PC-9 (cell line): ENCODE measurements at regions not wholly inside any gene's neighbourhood (a gene's known extent, or its start where the extent isn't known, plus 50 kb on each side); places are given as distances from the start of the nearest gene placed in this dataset.

Experiments used
- BruUV-seq: library from RNA; stranded (reverse); fragments of 400-500 nt; replicated peaks from 2 replicates; lab custom pipeline; 2021; lab: Mats Ljungman, UMichigan
- CTCF ChIA-PET: fragments of 300-600 bp; sonication (Branson Sonifier 250); formaldehyde crosslinking; loops from one replicate; lab custom pipeline; 2022; ENCODE audit warnings: antibody characterized with exemption; lab: Charles Lee
- POLR2A ChIA-PET: fragments of 300-600 bp; sonication (Branson Sonifier 250); formaldehyde crosslinking; loops from one replicate; lab custom pipeline; 2022; ENCODE audit warnings: antibody characterized with exemption; ENCODE audit not compliant: unreplicated experiment; lab: Charles Lee
- DNase-seq, 2 experiments: peaks; one replicate each; pipeline versions ENCODE4 v3.0.0 to v3.0.0-alpha.2; 2015 to 2022; ENCODE audit warnings: mixed read lengths in 1 of 2
- H2AFZ ChIP-seq: fragments of 200-600 bp; sonication (generic); 2 replicates; pipeline ENCODE4 v1.8.1; 2017; ENCODE audit warnings: antibody characterized with exemption
- H3F3A ChIP-seq: fragments of 200-600 bp; sonication (generic); 2 replicates; pipeline ENCODE4 v1.8.1; 2017; ENCODE audit warnings: antibody characterized with exemption, mild to moderate bottlenecking, low read depth; ENCODE audit not compliant: insufficient read depth
- H3K27ac ChIP-seq: fragments of 200-600 bp; sonication (generic); 2 replicates; pipeline ENCODE4 v1.6.1; 2016; ENCODE audit warnings: mixed run types
- H3K27me3 ChIP-seq: fragments of 200-600 bp; sonication (generic); 2 replicates; pipeline ENCODE4 v1.6.1; 2016; ENCODE audit warnings: low read depth, mixed run types; ENCODE audit not compliant: insufficient read depth
- H3K36me3 ChIP-seq: fragments of 200-600 bp; sonication (generic); 2 replicates; pipeline ENCODE4 v1.6.1; 2016; ENCODE audit warnings: low read depth, mixed run types
- H3K4me1 ChIP-seq: fragments of 200-600 bp; sonication (generic); replicated peaks from 2 replicates; pipeline ENCODE4 v1.6.1; 2016; ENCODE audit warnings: mixed run types; ENCODE audit not compliant: insufficient read depth
- H3K4me2 ChIP-seq: fragments of 200-600 bp; sonication (generic); 2 replicates; pipeline ENCODE4 v1.6.1; 2017; ENCODE audit warnings: mixed run types
- H3K4me3 ChIP-seq: fragments of 200-600 bp; sonication (generic); 2 replicates; pipeline ENCODE4 v1.6.1; 2016; ENCODE audit warnings: mixed run types
- H3K79me2 ChIP-seq: fragments of 200-600 bp; sonication (generic); 2 replicates; pipeline ENCODE4 v1.6.1; 2017; ENCODE audit warnings: low read depth, mixed run types
- H3K9me2 ChIP-seq: fragments of 200-600 bp; sonication (generic); 2 replicates; pipeline ENCODE4 v1.8.1; 2017; ENCODE audit warnings: mild to moderate bottlenecking; ENCODE audit not compliant: insufficient read depth
- H3K9me3 ChIP-seq: fragments of 200-600 bp; sonication (generic); 2 replicates; pipeline ENCODE4 v1.8.1; 2016; ENCODE audit warnings: low read depth; ENCODE audit not compliant: insufficient read depth
- H4K20me1 ChIP-seq: fragments of 200-600 bp; sonication (generic); 2 replicates; pipeline ENCODE4 v1.8.1; 2017; ENCODE audit not compliant: insufficient read depth
- CTCF ChIP-seq: fragments of 200-600 bp; sonication (generic); conservative IDR thresholded peaks from 2 replicates; pipeline ENCODE4 v1.6.1; 2017; ENCODE audit warnings: mixed run types, antibody characterized with exemption, mild to moderate bottlenecking, moderate library complexity
- EZH2 ChIP-seq: fragments of 200-600 bp; sonication (generic); IDR thresholded peaks from 2 replicates; pipeline ENCODE4 v1.8.0; 2017; ENCODE audit warnings: antibody characterized with exemption, low read depth
- intact Hi-C: fragments of 100-400 bp; cut with micrococcal nuclease; formaldehyde crosslinking; loops from one replicate; pipeline ENCODE4 v1.10.0; 2022; ENCODE audit not compliant: unreplicated experiment

DNA sequence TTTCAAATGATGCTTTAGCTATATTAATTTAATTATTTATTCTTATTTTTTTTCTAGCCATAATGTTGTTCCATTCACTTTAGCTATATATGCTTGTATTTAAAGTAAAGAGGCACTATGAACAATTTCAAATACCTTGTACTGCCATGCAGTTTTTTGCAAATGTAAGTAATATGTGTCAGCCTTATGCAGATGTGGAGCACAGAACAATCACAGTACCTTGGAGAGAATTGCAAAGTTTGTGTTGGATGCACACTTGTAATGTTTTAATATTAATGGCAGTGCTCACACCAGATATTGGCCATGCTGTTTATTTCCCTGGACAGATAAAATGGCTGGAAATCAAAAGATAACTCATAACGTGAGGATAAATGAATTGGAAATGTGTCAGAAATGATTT is 663.5 kb upstream of the SEMA3D start:
- Histone ChIP-seq H4K20me1 (no peaks in the 10 kb centered on the region), H3K36me3 (no peaks in the 10 kb centered on the region), H3K4me2 (no peak overlapping the region), H3K79me2 (no peaks in the 10 kb centered on the region), H2AFZ (no peak overlapping the region), H3F3A (no peaks in the 10 kb centered on the region), H3K9me2 (no peaks in the 10 kb centered on the region), H3K9me3 (no peaks in the 10 kb centered on the region), H3K4me3 (no peak overlapping the region), H3K27me3 (no peaks in the 10 kb centered on the region), H3K4me1 (no peaks in the 10 kb centered on the region), H3K27ac (no peak overlapping the region)
- POLR2A ChIA-PET: no interaction called here
- TF ChIP-seq CTCF (no peak), EZH2 (no peak)
- CTCF ChIA-PET: interaction anchor here (1.1 kb wide), 1 partner anchor 20 kb away, joined by 3 read pairs; no protein-coding TSS in a partner anchor
- intact Hi-C loops: no loop called here
- no peak for DNase-seq
- BruUV-seq: no TSS peak

DNA sequence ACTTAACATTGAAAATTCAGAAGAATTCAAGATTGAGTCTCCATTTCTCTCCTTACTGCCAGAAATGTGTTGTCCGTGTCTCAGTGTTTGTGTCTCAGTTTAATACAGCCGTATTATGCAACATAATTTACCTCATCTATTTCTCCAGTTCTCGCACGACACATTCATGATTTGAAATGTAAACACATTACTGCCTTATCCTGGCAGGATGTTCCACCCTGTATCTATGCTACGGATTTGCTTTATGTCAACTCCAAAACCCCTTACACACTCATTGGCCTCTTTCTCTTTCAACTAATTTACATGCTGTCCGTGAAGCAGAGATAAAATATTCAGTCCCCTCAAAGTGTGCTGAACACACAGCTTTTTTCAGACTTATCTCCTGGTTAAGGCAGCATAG is 653.7 kb upstream of the SEMA3D start:
- POLR2A ChIA-PET: no interaction called here
- CTCF ChIA-PET: no interaction called here
- intact Hi-C loops: no loop called here

GRCh38 chr7:85833066-85833465 is 646.2 kb upstream of the SEMA3D start:
- intact Hi-C loops: loop anchor here (5.0 to 10.0 kb wide), 2 partner anchors 638 to 1891 kb away; no protein-coding TSS in a partner anchor
- no peaks in the 10 kb centered on the region for H4K20me1 ChIP-seq
- H3K27ac ChIP-seq: no peak overlapping the region
- CTCF ChIA-PET: no interaction called here
- no peak for DNase-seq
- no peaks in the 10 kb centered on the region for H3K4me1 ChIP-seq
- no peak overlapping the region for H2AFZ ChIP-seq
- H3K36me3 ChIP-seq: no peaks in the 10 kb centered on the region
- H3F3A ChIP-seq: no peaks in the 10 kb centered on the region
- TF ChIP-seq CTCF (no peak), EZH2 (no peak)
- no peaks in the 10 kb centered on the region for H3K9me3 ChIP-seq
- POLR2A ChIA-PET: no interaction called here
- no peaks in the 10 kb centered on the region for H3K9me2 ChIP-seq
- H3K4me3 ChIP-seq: no peak overlapping the region
- BruUV-seq: no TSS peak
- H3K79me2 ChIP-seq: no peaks in the 10 kb centered on the region
- no peaks in the 10 kb centered on the region for H3K27me3 ChIP-seq
- H3K4me2 ChIP-seq: no peak overlapping the region

More for the DNA sequence above, 653.7 kb upstream of the SEMA3D start:
- Histone ChIP-seq H2AFZ (no peak overlapping the region), H3F3A (no peaks in the 10 kb centered on the region), H3K36me3 (no peaks in the 10 kb centered on the region), H3K9me2 (no peaks in the 10 kb centered on the region), H3K27ac (no peak overlapping the region), H3K27me3 (no peaks in the 10 kb centered on the region), H3K4me1 (no peaks in the 10 kb centered on the region), H3K79me2 (no peaks in the 10 kb centered on the region), H3K4me3 (no peak overlapping the region), H4K20me1 (no peaks in the 10 kb centered on the region), H3K9me3 (no peaks in the 10 kb centered on the region), H3K4me2 (no peak overlapping the region)
- BruUV-seq: no TSS peak
- no peak for DNase-seq
- no peak for TF ChIP-seq CTCF
- no peak for TF ChIP-seq EZH2
